Stimulated activated CD4-positive, alpha-beta T cell treated with anti-CD3 and anti-CD28 coated beads, Interleukin-4, amount 100 ng/mL, for 4 hours (primary cell): ENCODE measurements at regions not wholly inside any gene's neighbourhood (a gene's known extent, or its start where the extent isn't known, plus 50 kb on each side); places are given as distances from the start of the nearest gene placed in this dataset.
"Not testable (repeated sequence)": the region's sequence is repeated elsewhere in the genome, so short reads cannot be mapped to it uniquely, and the experiment has no call there.

Experiments used
- DNase-seq, 2 experiments: peaks; one replicate each; pipeline ENCODE4 v3.0.0-alpha.2; 2020

- DNase-seq, result no peak
Measured at GRCh38 chr2:84131278-84131830, 327.7 kb downstream of the SUCLG1 start.

- no peak for DNase-seq
Measured at GRCh38 chr2:84129018-84129417, 330.1 kb downstream of the SUCLG1 start.

GRCh38 chr2:84127812-84128211 lies 331.3 kb downstream of the SUCLG1 start:
- DNase-seq, result not testable (repeated sequence)

- no peak for DNase-seq
Measured at GRCh38 chr2:84126530-84126929, 332.6 kb downstream of the SUCLG1 start.

- DNase-seq, result no peak
Measured at GRCh38 chr2:84126084-84126483, 333.0 kb downstream of the SUCLG1 start.

GRCh38 chr2:84116143-84116542 lies 342.9 kb downstream of the SUCLG1 start:
- no peak for DNase-seq

GRCh38 chr2:84115173-84115857 lies 343.8 kb downstream of the SUCLG1 start:
- DNase-seq, result no peak

- DNase-seq, result not testable (repeated sequence)
Measured at GRCh38 chr2:84103816-84104527, 355.1 kb downstream of the SUCLG1 start.

GRCh38 chr2:84102274-84102673 lies 356.8 kb downstream of the SUCLG1 start:
- DNase-seq, result no peak

GRCh38 chr2:84088656-84089055 lies 370.4 kb downstream of the SUCLG1 start:
- no peak for DNase-seq

- no peak for DNase-seq
Measured at GRCh38 chr2:84085562-84085961, 373.5 kb downstream of the SUCLG1 start.

- DNase-seq, result no peak
Measured at GRCh38 chr2:84084856-84085255, 374.2 kb downstream of the SUCLG1 start.

GRCh38 chr2:84083984-84084383 lies 375.1 kb downstream of the SUCLG1 start:
- DNase-seq, result no peak

GRCh38 chr2:84078471-84078870 lies 380.6 kb downstream of the SUCLG1 start:
- no peak for DNase-seq

GRCh38 chr2:84077496-84077895 lies 381.6 kb downstream of the SUCLG1 start:
- DNase-seq, result no peak

GRCh38 chr2:84071050-84071449 lies 388.0 kb downstream of the SUCLG1 start:
- no peak for DNase-seq

GRCh38 chr2:84065857-84066256 lies 393.2 kb downstream of the SUCLG1 start:
- DNase-seq, result no peak

- no peak for DNase-seq
Measured at GRCh38 chr2:84057917-84058560, 401.0 kb downstream of the SUCLG1 start.

- no peak for DNase-seq
Measured at GRCh38 chr2:84055816-84056215, 403.3 kb downstream of the SUCLG1 start.

GRCh38 chr2:84054577-84054976 lies 404.5 kb downstream of the SUCLG1 start:
- DNase-seq, result not testable (repeated sequence)

GRCh38 chr2:84052913-84053312 lies 406.2 kb downstream of the SUCLG1 start:
- no peak for DNase-seq

- DNase-seq, result no peak
Measured at GRCh38 chr2:84052043-84052442, 407.0 kb downstream of the SUCLG1 start.

GRCh38 chr2:84048964-84049363 lies 410.1 kb downstream of the SUCLG1 start:
- no peak for DNase-seq

GRCh38 chr2:84041506-84041905 lies 417.6 kb downstream of the SUCLG1 start:
- DNase-seq, result no peak
